Sigmoid colon (tissue), 4 donors: ENCODE measurements at regions not wholly inside any gene's neighbourhood (a gene's known extent, or its start where the extent isn't known, plus 50 kb on each side); places are given as distances from the start of the nearest gene placed in this dataset.

Experiments
- CTCF ChIP-seq, 4 experiments: fragments of 450-650 bp in 3 of 4; fragments of 200-600 bp in 1 of 4; IDR thresholded peaks; one replicate each; pipeline ENCODE4 v1.5.1; 2016 to 2019; ENCODE audit warnings: antibody characterized with exemption in 4 of 4, mild to moderate bottlenecking in 3 of 4, moderate library complexity in 2 of 4
- EP300 ChIP-seq, 4 donors: sonication (generic); formaldehyde crosslinking; IDR thresholded peaks; one replicate each; pipeline ENCODE4 v1.6.1; 2017; ENCODE audit warnings: antibody characterized with exemption in 4 of 4
- POLR2A ChIP-seq, 2 donors: fragments of 450-650 bp; IDR thresholded peaks; one replicate each; pipeline ENCODE4 v1.6.1; 2016; ENCODE audit warnings: antibody characterized with exemption in 2 of 2, mild to moderate bottlenecking in 2 of 2, moderate library complexity in 2 of 2
- POLR2AphosphoS5 ChIP-seq, 4 donors: sonication (generic); formaldehyde crosslinking; IDR thresholded peaks; one replicate each; pipeline ENCODE4 v1.6.1; 2017; ENCODE audit warnings: antibody characterized with exemption in 4 of 4

GRCh38 chr15:46815765-46816164 is 901.5 kb upstream of the SEMA6D start:
- TF ChIP-seq POLR2A (IDR thresholded peaks at IDR 0.05) (no peak), POLR2AphosphoS5 (IDR thresholded peaks at IDR 0.05) (no peak), CTCF (IDR thresholded peaks at IDR 0.05) (no peak), EP300 (IDR thresholded peaks at IDR 0.05) (no peak)
